GM18505 (cell line): ENCODE measurements at regions not wholly inside any gene's neighbourhood (a gene's known extent, or its start where the extent isn't known, plus 50 kb on each side); places are given as distances from the start of the nearest gene placed in this dataset.

Source experiments
- ATAC-seq: cut with Tn5 transposase; IDR thresholded peaks from one replicate; pipeline ENCODE4 v1.9.1; 2021; ENCODE audit not compliant: unreplicated experiment
- POLR2A ChIP-seq: IDR thresholded peaks from 4 replicates; pipeline ENCODE4 v1.6.1; 2011; ENCODE audit warnings: borderline replicate concordance; ENCODE audit not compliant: insufficient read depth, insufficient read length; ENCODE audit errors: extremely low read depth

DNA sequence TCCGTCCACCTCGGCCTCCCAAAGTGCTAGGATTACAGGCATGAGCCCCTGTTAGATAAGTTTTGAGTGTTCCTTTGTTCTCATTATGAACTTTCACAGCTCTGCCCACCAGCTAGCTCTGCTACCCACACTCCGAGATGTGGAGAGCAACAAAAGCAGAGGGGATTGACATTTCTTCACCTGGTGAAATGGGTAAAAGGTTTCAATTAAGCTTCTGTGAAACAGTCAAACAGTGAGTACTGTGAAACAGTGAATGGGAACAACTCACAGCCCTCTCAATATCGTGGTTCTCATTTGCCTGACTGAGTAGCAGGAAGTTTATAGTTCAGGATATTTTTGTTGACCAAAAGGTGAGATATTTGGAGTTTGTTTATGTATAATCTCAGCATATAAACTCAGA, 412.8 kb downstream of the CD83 start:
- no peak for TF ChIP-seq POLR2A

DNA sequence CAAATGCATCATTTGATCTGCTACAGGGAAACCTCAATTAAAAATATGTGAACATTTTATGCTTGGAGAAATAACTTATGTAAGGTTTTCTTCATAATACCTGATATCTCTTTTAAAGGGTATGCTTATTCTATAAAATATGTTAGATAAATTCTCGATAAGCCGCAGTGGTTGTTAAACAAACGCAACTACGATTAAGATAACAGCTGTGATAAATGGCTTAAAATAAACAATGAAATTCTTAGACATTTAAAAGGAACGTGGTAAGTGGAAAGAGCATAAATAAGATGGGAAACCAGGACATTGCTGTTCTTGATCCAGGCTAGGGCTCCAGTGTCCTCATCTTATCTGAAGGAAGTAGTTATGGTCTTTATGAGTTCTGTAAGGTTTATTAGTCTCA, 415.9 kb downstream of the CD83 start:
- ATAC-seq, result no peak

More for the DNA sequence above, 412.8 kb downstream of the CD83 start:
- ATAC-seq, result no peak

DNA sequence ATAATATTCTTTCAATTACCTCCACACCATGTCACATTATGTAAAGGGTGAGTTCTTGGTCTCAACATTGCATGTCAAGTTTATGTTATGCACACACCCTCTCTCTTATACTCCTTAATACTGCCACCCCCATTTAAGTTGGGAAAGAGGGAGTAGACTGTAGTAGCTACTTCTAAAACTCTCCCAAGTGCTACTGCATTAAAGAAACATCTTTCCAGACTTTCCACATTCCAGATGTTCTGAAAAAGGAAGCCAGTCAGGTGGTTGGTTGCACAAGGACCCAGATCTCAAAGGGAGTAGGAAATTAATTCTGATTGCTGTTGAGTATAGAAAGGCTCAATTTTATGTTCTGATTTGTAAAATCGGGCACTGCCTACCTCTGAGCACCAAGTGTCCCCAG, 419.5 kb downstream of the CD83 start:
- no peak for TF ChIP-seq POLR2A
- ATAC-seq, result no peak

More for the DNA sequence above, 415.9 kb downstream of the CD83 start:
- no peak for TF ChIP-seq POLR2A

DNA sequence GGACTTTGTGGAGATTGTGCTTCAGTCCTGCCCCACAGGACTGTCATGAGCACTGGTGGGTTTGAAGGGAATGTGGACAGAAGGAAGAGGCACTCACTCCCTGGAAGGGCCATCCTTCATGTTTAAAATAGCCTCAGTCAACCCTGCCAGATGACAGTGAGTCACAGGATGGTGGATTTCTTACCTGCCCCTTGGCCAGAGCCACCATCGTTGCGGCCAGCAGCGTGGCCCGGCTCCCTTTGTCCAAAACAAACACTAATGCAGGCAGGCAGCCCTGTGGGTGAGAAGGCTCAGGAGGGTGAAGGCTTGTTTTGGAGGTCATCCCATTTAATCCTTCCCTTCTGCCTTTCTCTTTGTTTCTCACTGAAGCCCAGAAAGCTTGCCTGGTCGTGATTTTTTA, 422.7 kb downstream of the CD83 start:
- no peak for TF ChIP-seq POLR2A
- no peak for ATAC-seq

DNA sequence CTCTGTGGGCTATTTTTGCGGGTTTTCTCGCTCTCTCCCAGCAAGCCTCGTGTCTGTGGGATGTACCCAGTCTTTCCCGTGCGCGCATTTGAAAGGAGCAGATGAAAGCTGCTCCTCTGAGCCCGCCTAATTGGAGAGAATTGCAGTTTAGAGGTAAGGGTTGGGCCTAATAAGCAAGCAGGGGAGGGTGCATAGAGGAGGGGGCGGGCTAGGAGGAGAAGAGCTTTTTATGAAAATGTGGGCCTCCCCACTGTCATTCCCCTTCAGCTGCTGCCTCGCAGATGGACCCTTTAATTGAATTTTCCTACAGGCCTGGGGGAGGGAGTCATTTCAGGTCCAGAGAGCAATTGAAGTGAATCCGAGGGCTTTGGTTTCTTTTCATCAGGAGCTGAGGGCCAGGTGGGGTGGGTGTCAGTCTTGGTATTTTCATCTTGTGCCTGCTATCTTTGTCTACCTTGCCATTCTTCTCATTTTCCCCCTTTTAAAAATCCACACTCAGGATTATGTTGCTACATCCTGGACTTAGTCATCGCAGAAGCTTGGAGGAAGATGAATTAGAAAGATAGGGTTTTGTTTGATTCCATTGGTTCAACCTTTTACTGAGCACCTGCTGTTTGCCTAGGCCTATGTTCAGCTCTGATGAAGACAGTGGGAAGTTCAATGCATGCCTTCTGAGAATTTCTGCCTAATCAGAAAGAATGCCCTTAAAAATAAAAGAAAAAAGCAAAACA, 423.4 kb downstream of the CD83 start:
- no peak for TF ChIP-seq POLR2A
- no peak for ATAC-seq

DNA sequence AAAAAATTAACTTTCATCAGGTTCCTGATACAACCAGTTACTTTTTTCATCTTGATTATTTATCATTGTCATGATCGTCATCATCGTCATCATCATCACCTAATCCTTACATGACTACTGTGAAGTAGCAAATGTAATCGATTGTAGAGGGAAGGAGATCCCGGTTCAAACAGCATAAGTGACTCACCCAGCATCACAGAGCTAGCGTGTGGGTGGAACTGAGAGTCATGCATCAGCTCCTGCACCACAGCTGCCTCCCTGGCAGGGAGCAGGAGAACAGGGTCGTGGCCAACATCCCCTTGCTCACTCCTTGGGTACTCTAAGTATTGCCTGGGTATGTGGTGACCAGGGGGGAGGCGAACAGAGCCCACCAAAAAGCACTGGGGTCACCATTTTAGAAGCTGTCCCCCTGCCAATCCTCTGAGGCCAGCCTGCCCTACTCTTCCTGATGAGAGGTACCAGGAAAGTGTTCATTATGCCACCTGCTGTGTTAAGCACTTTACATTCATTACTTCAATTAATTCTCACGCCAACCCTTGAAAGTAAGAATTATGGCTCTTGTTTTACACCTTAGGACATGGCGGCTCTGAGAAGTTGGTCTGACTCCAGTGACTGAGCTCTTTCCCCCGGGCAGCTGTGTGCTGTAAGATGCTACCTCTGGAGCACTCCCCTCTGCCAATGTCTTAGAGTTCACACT, 425.2 kb downstream of the CD83 start:
- no peak for TF ChIP-seq POLR2A
- ATAC-seq, result peak; percentile 72

DNA sequence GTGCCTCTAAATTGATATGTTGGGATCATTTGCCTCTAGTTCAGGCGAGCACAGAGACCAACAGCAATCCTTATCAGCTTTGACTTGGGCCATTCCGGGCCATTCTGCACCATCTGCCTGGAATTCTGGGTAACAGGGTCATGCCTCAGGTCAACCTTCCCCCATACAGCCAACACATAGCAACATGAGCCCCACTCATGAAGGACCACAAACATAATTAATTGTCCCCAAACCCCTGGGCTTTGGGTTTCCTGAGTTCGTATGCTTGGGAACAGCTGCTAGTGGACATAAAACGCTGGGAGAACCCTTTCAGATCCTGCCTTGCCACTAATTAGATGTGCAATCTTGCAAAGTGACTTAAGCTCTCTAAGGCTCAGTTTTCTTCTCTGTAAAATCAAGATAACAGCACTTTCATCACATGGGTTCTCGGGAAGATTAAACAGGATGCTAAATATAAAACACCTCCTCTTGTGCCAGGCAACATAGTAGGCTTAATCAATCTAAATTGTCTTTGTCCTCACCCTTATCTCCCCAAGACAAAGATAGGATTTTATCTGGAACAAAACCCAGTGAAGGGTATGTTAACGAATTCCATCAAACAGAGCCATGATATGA, 426.5 kb downstream of the CD83 start:
- no peak for ATAC-seq
- no peak for TF ChIP-seq POLR2A

DNA sequence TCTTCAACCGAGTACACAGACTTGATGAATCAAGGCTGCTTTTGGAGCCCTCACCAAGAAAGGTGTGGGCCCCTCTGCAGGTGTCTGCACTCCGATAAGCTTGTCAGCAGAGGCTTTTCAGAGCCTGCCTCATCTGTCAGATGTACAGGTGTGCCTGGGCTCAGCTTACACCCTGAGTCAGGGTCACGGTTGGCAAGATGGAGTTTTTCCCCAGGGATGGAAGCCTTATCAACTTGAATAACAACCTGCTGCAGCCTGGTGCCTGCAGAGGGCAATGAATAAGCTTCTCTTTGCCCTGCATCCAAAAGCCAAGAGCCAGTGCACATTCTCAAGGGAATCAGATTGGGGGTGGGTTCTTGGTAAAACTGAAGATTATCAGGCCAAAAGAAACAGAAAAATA, 427.1 kb downstream of the CD83 start:
- no peak for TF ChIP-seq POLR2A
- no peak for ATAC-seq

DNA sequence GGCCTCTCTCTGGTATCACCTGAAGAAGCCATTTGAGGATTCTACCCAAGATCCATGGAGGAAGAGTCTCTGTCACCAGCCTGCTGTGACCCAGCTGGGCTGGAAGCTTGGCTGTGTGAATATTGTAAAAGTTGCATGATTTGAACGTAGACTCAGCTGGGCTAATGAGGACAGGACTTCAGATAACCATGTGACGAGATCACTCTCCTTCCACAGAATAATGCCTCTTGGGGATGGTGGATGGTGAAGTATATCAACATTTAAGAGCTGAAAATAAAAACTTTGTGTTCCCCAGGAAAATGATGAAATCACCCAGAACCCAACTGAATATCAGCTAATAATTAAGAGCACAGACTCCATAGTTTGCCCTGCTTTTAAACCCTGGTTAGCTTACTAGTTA, 427.9 kb downstream of the CD83 start:
- ATAC-seq, result no peak
- no peak for TF ChIP-seq POLR2A

DNA sequence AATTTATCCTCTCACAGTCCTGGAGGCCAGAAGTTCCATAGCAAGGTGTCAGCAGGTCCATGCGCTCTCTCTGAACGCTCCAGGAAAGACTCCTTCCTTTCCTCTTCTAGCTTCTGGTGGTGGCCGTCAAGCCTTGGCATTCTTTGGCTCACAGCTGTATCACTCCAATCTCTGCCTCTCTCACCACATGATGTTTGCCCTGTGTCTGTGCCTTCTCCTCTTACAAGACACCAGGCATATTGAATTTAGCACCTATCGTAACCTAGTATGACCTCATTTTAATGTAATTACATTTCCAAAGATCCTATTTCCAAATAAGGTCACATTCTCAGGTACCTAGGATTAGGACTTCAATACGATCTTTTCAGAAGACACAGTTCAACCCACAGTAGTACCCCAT, 428.5 kb downstream of the CD83 start:
- TF ChIP-seq POLR2A, result no peak
- no peak for ATAC-seq

DNA sequence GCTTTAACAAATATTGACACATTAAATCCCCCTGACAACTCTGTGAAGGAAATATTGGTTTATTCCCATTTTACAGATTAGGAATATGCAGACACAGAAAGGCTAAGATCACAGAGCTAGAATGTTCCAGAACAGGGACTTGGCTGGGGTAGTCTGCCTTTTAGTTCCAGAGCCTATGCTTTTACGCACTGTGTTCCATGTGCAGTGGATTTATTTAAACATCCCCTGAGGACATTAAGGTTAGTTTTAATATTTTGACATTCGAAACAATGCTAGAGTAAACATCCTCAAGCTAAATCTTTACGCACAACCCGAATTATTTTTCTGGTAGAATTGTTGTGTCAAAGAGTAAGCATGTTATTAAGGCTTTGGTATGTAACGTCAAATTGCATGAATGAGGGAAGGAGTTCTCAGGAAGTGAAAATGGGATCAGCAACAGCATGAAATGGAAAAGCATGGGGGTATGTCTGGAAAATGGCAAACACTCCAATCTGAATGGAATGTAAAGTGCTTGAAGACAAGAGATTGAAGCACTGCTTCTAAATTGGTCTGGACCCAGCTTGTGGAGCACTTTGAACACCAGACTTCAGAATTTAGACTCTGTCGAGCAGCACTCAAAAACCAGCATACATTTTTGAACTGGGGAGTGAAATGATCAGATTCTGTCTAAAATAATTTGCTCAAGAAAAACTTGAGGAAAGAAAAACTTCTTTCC, 429.9 kb downstream of the CD83 start:
- TF ChIP-seq POLR2A, result no peak
- ATAC-seq, result no peak

DNA sequence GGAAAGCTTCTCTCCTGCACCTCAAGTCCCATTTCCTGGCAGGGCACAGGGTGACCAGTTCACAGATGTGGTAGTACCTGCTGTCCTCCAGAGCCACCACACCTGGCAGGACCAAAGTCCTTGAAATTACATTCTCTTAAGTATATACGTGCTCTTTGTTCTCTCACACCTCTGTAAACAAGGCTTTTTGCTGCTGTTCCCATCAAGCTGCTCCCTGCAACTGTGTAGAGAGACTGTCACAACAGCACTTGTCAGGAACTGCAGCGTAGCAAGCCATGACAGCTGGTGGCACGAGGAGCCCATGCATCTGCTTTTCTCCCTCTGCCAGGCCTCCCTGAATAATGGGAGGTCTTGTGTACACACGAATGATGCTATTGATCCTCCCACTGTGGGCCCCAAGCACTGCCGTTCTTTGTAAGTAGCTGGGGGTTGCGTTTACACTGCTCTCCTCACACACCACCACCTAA, 431.8 kb downstream of the CD83 start:
- no peak for ATAC-seq

DNA sequence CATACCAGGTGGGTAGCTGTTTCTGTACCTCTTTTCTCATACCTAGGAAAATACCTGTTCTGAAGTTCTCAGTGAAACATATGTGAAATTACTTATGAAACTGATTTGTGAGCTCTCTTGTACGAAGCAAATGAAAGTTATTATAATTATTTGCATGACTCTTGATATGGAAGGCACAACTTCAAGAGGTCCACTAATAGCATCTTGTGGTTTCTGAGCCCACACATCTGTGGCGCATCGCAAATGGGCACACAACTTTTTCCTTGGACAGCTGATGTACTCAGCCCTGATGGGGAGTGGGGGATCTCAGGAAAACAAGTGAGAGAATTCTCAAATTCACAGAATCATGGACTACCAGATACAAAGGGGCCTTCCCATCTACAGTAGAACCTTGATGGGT, 432.3 kb downstream of the CD83 start:
- TF ChIP-seq POLR2A, result no peak
- ATAC-seq, result no peak

More for the DNA sequence above, 431.8 kb downstream of the CD83 start:
- TF ChIP-seq POLR2A, result no peak
